Loucy (cell line): ENCODE measurements at regions not wholly inside any gene's neighbourhood (a gene's known extent, or its start where the extent isn't known, plus 50 kb on each side); places are given as distances from the start of the nearest gene placed in this dataset.

ENCODE experiments used
- EZH2phosphoT487 ChIP-seq: fragments of 200-600 bp; IDR thresholded peaks from 2 replicates; pipeline ENCODE4 v1.6.1; 2018; ENCODE audit warnings: antibody characterized with exemption, mild to moderate bottlenecking, moderate library complexity, borderline replicate concordance
- TF ChIP-seq, protein P1 (sequence below): fragments of 200-600 bp; sonication (generic); conservative IDR thresholded peaks from 2 replicates; pipeline ENCODE4 v1.5.1; 2014; ENCODE audit warnings: mild to moderate bottlenecking, antibody characterized with exemption, low read length

DNA sequence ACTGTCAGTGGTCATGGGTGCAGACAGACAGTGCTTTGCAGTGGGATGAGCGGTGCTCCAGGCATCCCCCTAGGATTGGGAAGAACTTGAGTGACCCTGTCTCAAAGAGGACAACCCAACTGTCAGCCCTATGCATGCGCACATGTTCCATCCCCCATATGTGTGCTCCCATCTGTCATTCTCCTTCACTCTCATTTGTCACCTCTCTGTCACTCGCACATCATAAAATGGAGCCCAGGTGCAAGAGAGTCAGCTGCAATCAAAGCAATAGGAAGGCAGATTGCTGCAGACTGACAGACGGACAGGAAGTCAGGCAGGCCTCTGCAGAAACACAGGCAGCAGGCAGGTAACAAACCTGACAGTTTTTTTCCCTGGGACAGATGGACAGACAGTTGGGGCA is 101.8 kb upstream of the CCL1 start:
- TF ChIP-seq, protein P1, sequence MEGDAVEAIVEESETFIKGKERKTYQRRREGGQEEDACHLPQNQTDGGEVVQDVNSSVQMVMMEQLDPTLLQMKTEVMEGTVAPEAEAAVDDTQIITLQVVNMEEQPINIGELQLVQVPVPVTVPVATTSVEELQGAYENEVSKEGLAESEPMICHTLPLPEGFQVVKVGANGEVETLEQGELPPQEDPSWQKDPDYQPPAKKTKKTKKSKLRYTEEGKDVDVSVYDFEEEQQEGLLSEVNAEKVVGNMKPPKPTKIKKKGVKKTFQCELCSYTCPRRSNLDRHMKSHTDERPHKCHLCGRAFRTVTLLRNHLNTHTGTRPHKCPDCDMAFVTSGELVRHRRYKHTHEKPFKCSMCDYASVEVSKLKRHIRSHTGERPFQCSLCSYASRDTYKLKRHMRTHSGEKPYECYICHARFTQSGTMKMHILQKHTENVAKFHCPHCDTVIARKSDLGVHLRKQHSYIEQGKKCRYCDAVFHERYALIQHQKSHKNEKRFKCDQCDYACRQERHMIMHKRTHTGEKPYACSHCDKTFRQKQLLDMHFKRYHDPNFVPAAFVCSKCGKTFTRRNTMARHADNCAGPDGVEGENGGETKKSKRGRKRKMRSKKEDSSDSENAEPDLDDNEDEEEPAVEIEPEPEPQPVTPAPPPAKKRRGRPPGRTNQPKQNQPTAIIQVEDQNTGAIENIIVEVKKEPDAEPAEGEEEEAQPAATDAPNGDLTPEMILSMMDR, result no peak
- no peak for TF ChIP-seq EZH2phosphoT487
